IPS-NIHi7 (cell line): ENCODE measurements at regions not wholly inside any gene's neighbourhood (a gene's known extent, or its start where the extent isn't known, plus 50 kb on each side); places are given as distances from the start of the nearest gene placed in this dataset.

Source experiments
- DNase-seq: peaks from one replicate; pipeline ENCODE4 v3.0.0; 2012; ENCODE audit warnings: mixed read lengths; ENCODE audit errors: extremely low spot score

- DNase-seq, result no peak
These were observed 518.3 kb downstream of the MN1 start for GRCh38 chr22:27283240-27283639.

DNA sequence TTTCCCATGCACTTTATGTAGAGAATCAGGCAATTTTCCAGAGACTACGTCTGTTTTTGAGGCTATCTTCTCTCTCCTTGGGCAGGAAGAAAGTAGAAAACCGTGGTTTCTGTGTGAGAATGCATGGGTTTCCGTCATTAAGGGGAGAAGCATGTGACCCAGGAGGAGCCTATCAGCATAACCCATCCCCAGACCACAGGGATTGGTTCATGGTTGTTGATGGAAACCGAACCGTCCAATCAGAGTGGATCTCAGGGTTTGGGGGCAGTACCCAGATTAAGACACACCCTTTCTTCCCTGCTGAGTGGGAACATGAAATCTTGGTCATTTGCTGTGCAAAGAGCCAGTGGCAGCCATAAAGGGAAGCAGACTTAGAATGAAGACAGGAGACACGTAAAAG lies 517.8 kb downstream of the MN1 start:
- DNase-seq, result no peak

DNA sequence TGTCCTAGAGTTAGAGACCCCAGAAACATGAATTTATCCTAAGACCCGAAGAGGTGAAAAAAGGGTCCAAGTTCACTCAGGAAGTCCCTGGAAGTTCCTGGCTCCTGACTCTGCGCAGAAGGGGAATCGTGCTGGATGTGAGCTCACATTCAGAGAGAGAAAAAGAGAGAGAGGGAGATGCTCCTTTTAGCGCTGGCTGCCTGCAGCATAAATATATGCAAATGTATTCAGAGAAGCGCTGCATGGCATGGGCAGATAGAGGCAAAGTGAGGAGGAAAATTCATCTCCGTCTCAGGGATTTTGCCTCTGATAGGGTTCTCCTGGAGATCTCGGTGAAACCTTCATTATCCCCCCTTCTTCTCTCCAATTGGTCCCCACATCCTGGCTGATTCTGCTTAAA lies 517.2 kb downstream of the MN1 start:
- no peak for DNase-seq

DNA sequence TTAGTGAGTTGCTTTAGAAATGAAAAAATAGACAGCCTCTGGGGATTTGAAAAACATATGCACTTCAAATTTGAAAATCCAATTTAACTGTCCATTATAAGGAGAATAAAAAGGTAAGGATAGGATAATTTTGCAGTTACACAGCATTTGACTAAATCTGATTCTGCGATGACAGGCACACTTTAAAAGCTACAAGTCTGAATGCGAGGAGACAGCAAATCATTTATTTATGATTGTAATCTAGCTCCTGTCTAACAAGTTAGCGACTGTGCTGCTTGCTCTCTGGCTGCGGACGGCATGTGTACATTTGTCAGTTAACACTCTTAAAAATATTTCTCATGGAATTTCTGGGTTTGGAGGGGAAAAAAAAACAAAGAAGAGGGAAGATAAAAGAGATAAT lies 514.8 kb downstream of the MN1 start:
- no peak for DNase-seq

DNA sequence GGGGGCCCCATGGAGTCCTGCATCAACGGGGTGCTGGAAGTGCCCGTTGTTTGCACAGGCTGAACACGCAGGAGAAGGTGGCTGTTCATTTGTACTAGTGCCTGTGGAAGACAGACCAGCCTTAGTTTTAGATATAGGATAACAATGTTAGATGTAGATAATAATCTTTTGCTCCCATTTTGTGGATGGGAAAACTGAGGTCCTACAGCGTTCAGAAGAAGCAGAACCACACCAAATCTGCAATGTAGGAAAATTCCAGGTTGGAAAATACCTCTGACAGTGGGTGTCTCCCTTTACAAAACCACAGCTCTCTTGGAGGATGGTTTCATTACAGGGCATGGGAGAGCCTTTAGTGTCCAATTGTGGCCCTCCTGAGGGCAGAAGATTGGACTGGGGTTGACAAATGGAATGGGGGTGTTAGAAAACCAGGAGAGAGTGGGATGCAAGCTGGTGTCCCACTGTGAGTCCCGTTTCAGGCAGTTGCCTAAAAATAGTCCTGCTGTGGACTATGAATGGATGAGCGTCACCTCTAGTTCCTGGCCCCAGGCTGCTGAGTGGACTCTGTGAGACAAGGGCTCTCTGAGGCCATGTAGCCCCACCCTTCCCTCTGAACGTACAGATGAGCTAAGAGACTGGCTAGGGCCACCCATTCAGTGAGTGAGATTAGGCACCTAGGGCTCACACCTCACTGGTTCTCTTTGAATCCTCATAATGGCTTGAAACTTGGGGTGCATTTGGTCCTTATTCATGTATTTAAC lies 508.8 kb downstream of the MN1 start:
- no peak for DNase-seq

GRCh38 chr22:27293721-27294445 lies 507.7 kb downstream of the MN1 start:
- no peak for DNase-seq

GRCh38 chr22:27295040-27295439 lies 506.5 kb downstream of the MN1 start:
- no peak for DNase-seq

GRCh38 chr22:27295605-27296004 lies 506.0 kb downstream of the MN1 start:
- no peak for DNase-seq

GRCh38 chr22:27296091-27296675 lies 505.4 kb downstream of the MN1 start:
- no peak for DNase-seq

GRCh38 chr22:27297125-27297524 lies 504.4 kb downstream of the MN1 start:
- no peak for DNase-seq

DNA sequence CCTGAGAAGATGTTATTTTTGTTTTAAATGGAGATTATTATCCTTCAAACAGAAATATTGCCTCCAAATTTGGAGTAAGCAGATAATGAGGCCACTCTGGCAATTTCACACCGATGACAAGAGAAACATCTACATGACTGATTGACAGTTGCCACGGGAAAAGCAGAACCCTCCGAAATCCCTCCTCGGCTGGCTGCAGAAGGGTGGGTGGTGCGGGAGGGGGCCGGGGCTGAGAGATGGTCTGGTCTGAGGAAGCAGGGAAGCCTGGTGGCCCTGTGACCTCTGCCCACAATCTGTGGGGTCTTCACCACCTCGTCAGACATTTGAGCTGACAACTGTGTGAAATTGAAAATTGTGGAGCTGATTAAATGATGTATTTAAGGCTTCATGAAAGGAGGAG lies 503.2 kb downstream of the MN1 start:
- no peak for DNase-seq

GRCh38 chr22:27298742-27299141 lies 502.8 kb downstream of the MN1 start:
- DNase-seq, result no peak

GRCh38 chr22:27299181-27300085 lies 502.1 kb downstream of the MN1 start:
- no peak for DNase-seq

- no peak for DNase-seq
These were observed 500.8 kb downstream of the MN1 start for GRCh38 chr22:27300536-27301285.

DNA sequence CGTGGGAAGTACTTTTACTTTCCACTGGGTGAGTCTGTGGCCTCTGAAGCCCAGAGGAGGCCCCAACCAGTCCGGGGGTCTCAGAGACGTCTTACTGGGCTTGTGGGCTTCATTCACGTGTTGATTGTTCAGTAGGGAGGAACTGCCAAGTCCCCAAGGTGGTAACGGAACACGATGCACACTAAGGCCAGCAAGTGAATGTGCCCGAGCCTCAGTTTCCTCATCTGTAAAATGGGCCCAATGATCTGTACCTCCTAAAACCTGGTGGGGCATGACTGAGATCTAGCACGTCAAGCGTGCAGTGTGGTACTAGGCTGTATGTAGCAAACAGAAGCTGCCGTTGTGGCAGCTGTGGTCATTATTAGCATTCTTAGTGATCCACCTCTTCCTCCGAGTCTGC lies 499.1 kb downstream of the MN1 start:
- no peak for DNase-seq

GRCh38 chr22:27303718-27304117 lies 497.8 kb downstream of the MN1 start:
- DNase-seq, result no peak

GRCh38 chr22:27306771-27307170 lies 494.8 kb downstream of the MN1 start:
- DNase-seq, result no peak

GRCh38 chr22:27307545-27308247 lies 493.9 kb downstream of the MN1 start:
- no peak for DNase-seq

GRCh38 chr22:27308513-27308912 lies 493.0 kb downstream of the MN1 start:
- DNase-seq, result no peak

DNA sequence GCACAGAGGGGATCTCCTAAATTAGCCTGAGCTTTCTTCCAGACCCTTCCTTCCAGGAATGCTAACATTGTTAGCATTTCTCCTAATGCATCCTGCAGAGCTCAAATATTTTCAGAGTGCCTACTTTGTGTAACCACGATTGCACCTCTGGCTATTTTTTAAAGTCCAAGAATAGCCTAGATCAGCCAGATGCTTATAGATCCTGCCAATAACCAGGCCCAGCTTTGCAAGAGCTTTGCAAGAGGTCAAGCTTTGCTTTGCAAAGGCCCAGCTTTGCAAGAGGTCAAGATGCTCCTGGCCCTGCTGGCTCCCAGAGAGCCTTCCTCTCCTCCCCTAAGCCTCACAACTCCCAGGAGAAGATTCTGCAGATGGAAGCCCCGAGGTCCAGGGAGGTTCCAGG lies 491.9 kb downstream of the MN1 start:
- no peak for DNase-seq
